Omental fat pad (tissue), 3 donors: ENCODE measurements at regions not wholly inside any gene's neighbourhood (a gene's known extent, or its start where the extent isn't known, plus 50 kb on each side); places are given as distances from the start of the nearest gene placed in this dataset.

Source experiments
- ATAC-seq: fragments of 150-250 bp; one replicate; pipeline ENCODE4 v1.9.1; 2016; ENCODE audit warnings: mild to moderate bottlenecking, moderate library complexity; ENCODE audit not compliant: low FRiP score
- DNase-seq: peaks from one replicate; pipeline ENCODE4 v3.0.0-alpha.2; 2019; ENCODE audit warnings: low spot score
- CTCF ChIP-seq, 3 donors: fragments of 450-650 bp; IDR thresholded peaks; one replicate each; pipeline ENCODE4 v1.5.1; 2016 to 2017; ENCODE audit warnings: antibody characterized with exemption in 3 of 3, mild to moderate bottlenecking in 3 of 3, moderate library complexity in 2 of 3

GRCh38 chr3:176510097-176510496 lies 687.2 kb downstream of the TBL1XR1 start:
- no peak for DNase-seq
- TF ChIP-seq CTCF (IDR thresholded peaks at IDR 0.05), result no peak
- no peak for ATAC-seq

- DNase-seq (no peak), ATAC-seq (no peak)
- TF ChIP-seq CTCF (IDR thresholded peaks at IDR 0.05), result no peak
These were observed 691.2 kb downstream of the TBL1XR1 start for GRCh38 chr3:176505878-176506621.

GRCh38 chr3:176491084-176491483 lies 706.2 kb downstream of the TBL1XR1 start:
- ATAC-seq (no peak), DNase-seq (no peak)
- TF ChIP-seq CTCF (IDR thresholded peaks at IDR 0.05), result no peak

- no peak for TF ChIP-seq CTCF (IDR thresholded peaks at IDR 0.05)
- no peak for DNase-seq
- no peak for ATAC-seq
These were observed 706.9 kb downstream of the TBL1XR1 start for GRCh38 chr3:176490357-176490756.

GRCh38 chr3:176479248-176479647 lies 718.0 kb downstream of the TBL1XR1 start:
- no peak for DNase-seq
- no peak for ATAC-seq
- no peak for TF ChIP-seq CTCF (IDR thresholded peaks at IDR 0.05)

GRCh38 chr3:176469694-176470205 lies 727.5 kb downstream of the TBL1XR1 start:
- no peak for TF ChIP-seq CTCF (IDR thresholded peaks at IDR 0.05)
- DNase-seq (no peak), ATAC-seq (no peak)

GRCh38 chr3:176463610-176464009 lies 733.7 kb downstream of the TBL1XR1 start:
- DNase-seq, result no peak
- TF ChIP-seq CTCF (IDR thresholded peaks at IDR 0.05), result no peak
- no peak for ATAC-seq
